ENCODE measurements at regions not wholly inside any gene's neighbourhood (a gene's known extent, or its start where the extent isn't known, plus 50 kb on each side); places are given as distances from the start of the nearest gene placed in this dataset.

GRCh38 chr13:50129081-50129705 is 113.9 kb downstream of the KCNRG start:
- intact Hi-C loops (cut with DNase I; ENCODE audit: low total_unique reads) = loop anchor here (5.0 to 10.0 kb wide), 2 partner anchors 47 to 134 kb away; partner anchors contain the start of gene TRIM13
- no peak for TF ChIP-seq POLR2A (IDR thresholded peaks at IDR 0.05)
- TF ChIP-seq, protein P1, sequence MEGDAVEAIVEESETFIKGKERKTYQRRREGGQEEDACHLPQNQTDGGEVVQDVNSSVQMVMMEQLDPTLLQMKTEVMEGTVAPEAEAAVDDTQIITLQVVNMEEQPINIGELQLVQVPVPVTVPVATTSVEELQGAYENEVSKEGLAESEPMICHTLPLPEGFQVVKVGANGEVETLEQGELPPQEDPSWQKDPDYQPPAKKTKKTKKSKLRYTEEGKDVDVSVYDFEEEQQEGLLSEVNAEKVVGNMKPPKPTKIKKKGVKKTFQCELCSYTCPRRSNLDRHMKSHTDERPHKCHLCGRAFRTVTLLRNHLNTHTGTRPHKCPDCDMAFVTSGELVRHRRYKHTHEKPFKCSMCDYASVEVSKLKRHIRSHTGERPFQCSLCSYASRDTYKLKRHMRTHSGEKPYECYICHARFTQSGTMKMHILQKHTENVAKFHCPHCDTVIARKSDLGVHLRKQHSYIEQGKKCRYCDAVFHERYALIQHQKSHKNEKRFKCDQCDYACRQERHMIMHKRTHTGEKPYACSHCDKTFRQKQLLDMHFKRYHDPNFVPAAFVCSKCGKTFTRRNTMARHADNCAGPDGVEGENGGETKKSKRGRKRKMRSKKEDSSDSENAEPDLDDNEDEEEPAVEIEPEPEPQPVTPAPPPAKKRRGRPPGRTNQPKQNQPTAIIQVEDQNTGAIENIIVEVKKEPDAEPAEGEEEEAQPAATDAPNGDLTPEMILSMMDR (IDR thresholded peaks at IDR 0.05) = no peak
- DNase-seq (ENCODE audit: low spot score in 2 of 2) = no peak
- peak overlapping the region; percentile 7 for H3K4me3 ChIP-seq (ENCODE audit: low read depth, poor library complexity, severe bottlenecking)
- WGBS, 2 donors = 35 to 47% methylated on average over 30 of the region's 30 CpGs

GRCh38 chr13:50129706-50130122 is 114.5 kb downstream of the KCNRG start:
- TF ChIP-seq, protein P1 (IDR thresholded peaks at IDR 0.05) = no peak
- no peak for TF ChIP-seq POLR2A (IDR thresholded peaks at IDR 0.05)
- DNase-seq (ENCODE audit: low spot score in 2 of 2) = peak in 1 of 2 donors; percentile 89
- intact Hi-C loops (cut with DNase I; ENCODE audit: low total_unique reads) = loop anchor here (5.0 to 10.0 kb wide), 2 partner anchors 47 to 135 kb away; partner anchors contain the start of gene TRIM13
- H3K4me3 ChIP-seq (ENCODE audit: low read depth, poor library complexity, severe bottlenecking) = peak overlapping the region; percentile 7
- 4% methylated on average over 22 of the region's 22 CpGs for WGBS, 2 donors

DNA sequence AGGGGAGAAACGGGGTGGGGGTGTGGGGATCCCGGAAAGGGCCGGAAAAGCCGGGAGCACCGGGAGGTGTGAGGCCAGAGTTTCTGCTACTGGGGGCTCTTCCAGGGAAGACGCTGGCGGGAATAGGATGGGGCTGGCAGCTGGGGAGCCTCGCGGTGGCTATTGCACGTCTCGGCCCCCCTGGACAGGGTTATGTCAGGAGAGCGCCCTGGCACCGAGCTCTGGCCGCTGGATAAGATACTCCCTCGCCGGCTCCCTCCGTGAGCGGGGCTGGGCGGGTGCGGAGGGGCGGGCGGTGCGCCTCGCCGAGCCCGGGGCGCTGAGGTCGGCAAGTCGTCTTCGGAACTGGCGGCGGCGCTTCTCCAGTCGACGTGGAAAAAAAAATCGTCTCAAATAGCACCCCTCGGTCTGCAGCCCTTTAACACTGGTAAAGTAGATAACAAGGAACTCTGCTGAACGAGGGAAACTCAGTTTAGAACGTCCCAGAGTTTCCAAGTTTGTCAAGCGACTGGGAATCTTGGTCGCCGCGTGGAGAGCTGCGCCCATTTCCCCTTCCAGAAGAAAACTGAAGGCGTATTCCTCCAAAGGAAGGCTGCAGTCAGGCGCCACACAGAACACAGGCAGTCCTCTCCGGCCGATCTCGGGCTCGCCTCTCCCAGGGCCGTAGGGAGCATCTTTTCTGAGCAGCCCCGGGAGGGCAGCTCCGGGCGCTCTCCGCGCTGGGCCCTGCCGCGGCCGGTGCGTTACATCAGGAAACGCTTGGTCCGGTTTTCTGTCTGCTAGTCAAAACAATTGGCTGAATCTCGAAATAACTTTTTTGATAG is 115.1 kb downstream of the KCNRG start:
- TF ChIP-seq, protein P1 (IDR thresholded peaks at IDR 0.05) = no peak
- no peak for TF ChIP-seq POLR2A (IDR thresholded peaks at IDR 0.05)
- WGBS, 2 donors = 0 to 1% methylated on average over 57 to 63 of the region's 63 CpGs
- intact Hi-C loops (cut with DNase I; ENCODE audit: low total_unique reads) = no loop called here
- DNase-seq (ENCODE audit: low spot score in 2 of 2) = peak in 1 of 2 donors; percentile 93
- H3K4me3 ChIP-seq (ENCODE audit: low read depth, poor library complexity, severe bottlenecking) = peak overlapping the region; percentile 7

GRCh38 chr13:50131920-50132903 is 117.0 kb downstream of the KCNRG start:
- DNase-seq (ENCODE audit: low spot score in 2 of 2) = peak in 1 of 2 donors; percentile 68
- no peak overlapping the region for H3K4me3 ChIP-seq (ENCODE audit: low read depth, poor library complexity, severe bottlenecking)
- no peak for TF ChIP-seq POLR2A (IDR thresholded peaks at IDR 0.05)
- TF ChIP-seq, protein P1 (IDR thresholded peaks at IDR 0.05) = no peak
- WGBS, 2 donors = 45 to 46% methylated on average over 34 of the region's 34 CpGs
- intact Hi-C loops (cut with DNase I; ENCODE audit: low total_unique reads) = no loop called here

DNA sequence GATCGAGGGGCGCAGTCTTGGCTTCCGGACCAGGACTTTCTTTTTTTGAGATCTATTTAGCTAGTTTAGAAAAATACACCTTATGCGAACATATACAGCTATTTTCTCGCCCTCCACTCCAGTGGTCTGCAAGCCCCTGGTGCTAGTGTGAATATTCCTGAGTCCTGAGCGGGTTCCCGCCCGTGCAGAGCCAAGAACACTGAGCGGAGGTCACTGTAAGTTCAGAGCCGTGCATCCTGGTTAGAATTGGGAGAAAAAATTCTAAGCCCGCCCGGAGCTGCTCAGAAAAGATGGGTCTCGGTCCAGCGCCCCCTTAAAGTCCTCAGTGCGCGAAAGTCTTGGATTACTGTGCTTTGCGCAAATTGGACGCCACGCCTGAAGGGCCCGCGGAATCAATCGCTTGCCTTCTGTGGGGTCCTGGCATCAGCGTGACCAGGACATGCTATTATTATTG is 117.7 kb downstream of the KCNRG start:
- TF ChIP-seq POLR2A (IDR thresholded peaks at IDR 0.05) = no peak
- TF ChIP-seq, protein P1 (IDR thresholded peaks at IDR 0.05) = no peak
- WGBS, 2 donors = 43 to 64% methylated on average over 23 of the region's 23 CpGs
- intact Hi-C loops (cut with DNase I; ENCODE audit: low total_unique reads) = no loop called here
- H3K4me3 ChIP-seq (ENCODE audit: low read depth, poor library complexity, severe bottlenecking) = no peak overlapping the region
- DNase-seq (ENCODE audit: low spot score in 2 of 2) = no peak

Data from lower leg skin (tissue), 4 donors.